ENCODE measurements at regions not wholly inside any gene's neighbourhood (a gene's known extent, or its start where the extent isn't known, plus 50 kb on each side); places are given as distances from the start of the nearest gene placed in this dataset.

GRCh38 chrX:63993936-63994335 is 208.9 kb upstream of the ARHGEF9 start:
- intact Hi-C loops (cut with micrococcal nuclease), result no loop called here
- no peak for ATAC-seq
- DNase-seq, result no peak

DNA sequence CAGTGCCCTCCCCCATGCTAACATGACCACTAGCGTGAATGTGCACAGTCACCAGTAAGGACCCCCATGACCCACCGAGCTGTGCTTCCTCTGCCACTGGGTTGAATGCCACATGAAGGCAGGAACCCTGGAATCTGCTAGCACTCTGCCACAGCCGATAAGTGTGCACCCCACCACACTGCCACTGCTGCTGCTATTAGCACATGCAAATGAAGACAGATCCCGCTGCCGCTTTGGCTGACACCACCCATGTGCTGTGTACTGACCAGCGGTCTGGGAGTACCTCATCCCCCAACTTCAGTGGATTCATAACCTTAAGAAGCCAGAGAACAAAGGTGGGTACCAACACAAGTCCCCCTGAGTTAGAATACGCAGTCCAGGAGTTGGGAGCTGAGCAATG is 200.9 kb upstream of the ARHGEF9 start:
- ATAC-seq (no peak), DNase-seq (no peak)
- intact Hi-C loops (cut with micrococcal nuclease), result no loop called here

DNA sequence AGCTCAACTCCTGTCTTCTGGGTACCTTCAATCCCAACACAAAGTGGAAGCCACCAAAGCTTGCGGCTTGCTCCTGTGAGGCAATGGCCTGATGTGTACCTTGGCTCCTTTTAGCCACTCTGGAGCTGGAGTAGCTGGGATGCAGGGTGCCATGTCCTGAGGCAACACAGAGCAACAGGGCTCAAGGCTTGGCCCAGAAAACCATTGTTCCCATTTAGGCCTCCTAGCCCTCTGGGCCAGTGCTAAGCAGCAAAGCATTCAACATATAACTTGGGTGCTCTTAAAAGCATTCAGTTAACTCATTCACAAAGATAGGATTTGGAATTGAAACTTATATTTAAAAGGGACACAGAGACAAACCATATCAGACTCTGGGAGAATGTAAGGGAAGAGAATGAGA is 194.5 kb upstream of the ARHGEF9 start:
- no peak for DNase-seq
- intact Hi-C loops (cut with micrococcal nuclease), result no loop called here
- ATAC-seq, result no peak

DNA sequence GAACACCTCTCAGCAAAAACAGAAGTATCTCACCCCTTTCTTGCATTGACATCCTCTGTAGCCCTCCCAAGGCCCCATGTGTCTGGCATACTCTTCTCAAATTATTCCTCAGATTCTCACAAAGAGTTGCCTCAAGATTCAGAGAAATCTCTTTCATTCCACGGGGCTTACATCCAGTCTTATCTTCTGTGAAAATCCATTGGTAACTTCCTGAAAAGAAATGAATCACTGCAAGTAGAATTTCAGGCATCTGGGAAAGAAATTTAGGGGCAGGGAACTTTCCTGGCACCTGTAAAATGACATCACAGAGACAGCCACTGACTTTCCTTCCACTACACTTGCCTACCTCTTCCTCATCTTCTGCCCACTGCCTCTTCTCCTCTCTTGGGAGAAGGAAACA is 182.5 kb upstream of the ARHGEF9 start:
- intact Hi-C loops (cut with micrococcal nuclease), result no loop called here

GRCh38 chrX:63963095-63963784 is 178.2 kb upstream of the ARHGEF9 start:
- intact Hi-C loops (cut with micrococcal nuclease), result no loop called here
- ATAC-seq (peak; percentile 52), DNase-seq (peak; percentile 19)

More for the DNA sequence above, 182.5 kb upstream of the ARHGEF9 start:
- ATAC-seq, result no peak
- DNase-seq, result no peak

- peak; percentile 77 for ATAC-seq
Measured at GRCh38 chrX:63961964-63962363, 176.9 kb upstream of the ARHGEF9 start.

DNA sequence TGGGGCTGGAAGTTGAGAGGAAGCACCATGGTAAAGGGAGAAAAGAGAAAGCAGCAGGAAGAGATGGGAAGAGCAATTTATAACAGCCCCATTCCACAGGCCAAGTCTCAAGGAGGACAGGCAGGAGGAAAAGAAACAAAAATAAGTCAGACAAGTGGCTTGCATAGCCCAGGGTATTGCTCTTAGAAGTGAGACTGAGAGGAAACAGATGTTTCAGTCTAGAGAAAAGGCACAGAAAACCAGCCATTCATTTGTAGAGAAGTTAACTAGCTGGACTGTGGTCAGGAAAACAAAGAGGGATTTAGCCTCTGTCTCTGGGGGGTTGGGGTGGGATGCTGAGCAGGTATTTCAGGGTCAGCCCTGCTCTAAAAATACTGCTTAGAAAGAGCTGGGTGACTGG is 175.0 kb upstream of the ARHGEF9 start:
- DNase-seq (no peak), ATAC-seq (no peak)
- intact Hi-C loops (cut with micrococcal nuclease), result no loop called here

More at GRCh38 chrX:63961964-63962363, 176.9 kb upstream of the ARHGEF9 start:
- intact Hi-C loops (cut with micrococcal nuclease), result no loop called here
- no peak for DNase-seq

GRCh38 chrX:63958134-63958865 is 173.3 kb upstream of the ARHGEF9 start:
- ATAC-seq (no peak), DNase-seq (no peak)
- intact Hi-C loops (cut with micrococcal nuclease), result no loop called here

DNA sequence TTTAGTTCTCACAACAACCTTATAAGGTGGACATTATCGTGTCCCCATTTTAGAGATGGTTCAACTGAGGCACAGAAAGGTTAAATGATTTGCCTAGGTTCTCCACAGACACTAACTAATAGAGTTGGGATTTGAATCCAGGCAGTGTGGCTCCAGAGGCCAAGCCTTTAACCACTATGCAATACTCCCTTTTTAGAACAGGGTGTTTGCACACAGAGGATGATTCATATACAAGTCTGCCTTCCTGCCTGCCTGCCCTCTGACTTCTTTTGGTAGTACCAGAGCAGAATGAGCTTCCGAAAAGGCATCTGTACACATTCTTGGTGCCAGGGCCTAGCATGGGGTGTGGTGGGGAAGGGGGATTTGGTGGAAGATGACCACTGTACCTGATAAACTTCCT is 150.8 kb upstream of the ARHGEF9 start:
- no peak for DNase-seq
- intact Hi-C loops (cut with micrococcal nuclease), result no loop called here

DNA sequence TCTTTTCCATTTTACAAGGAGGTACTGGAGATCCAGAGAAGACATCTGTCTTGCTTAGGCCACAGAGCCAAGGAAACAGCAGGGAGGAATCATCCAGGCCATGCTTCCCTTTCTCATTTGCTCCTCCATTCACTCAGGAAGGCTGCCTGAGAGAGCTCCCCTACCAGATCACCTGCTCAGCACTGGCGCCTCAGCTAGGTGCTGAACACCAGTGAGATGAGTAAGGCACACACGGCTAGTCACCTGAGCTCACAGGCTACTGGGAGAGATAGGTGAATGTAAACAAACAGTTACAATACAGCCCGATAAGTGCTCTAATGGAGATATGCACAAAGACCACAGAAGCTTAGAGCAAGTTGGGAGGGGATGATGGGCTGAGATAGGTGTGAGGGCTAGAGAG is 149.8 kb upstream of the ARHGEF9 start:
- ATAC-seq, result no peak
- intact Hi-C loops (cut with micrococcal nuclease), result no loop called here
- DNase-seq, result no peak

More for the DNA sequence above, 150.8 kb upstream of the ARHGEF9 start:
- no peak for ATAC-seq

GRCh38 chrX:63934160-63934559 is 149.1 kb upstream of the ARHGEF9 start:
- no peak for DNase-seq
- intact Hi-C loops (cut with micrococcal nuclease), result no loop called here
- ATAC-seq, result no peak

GRCh38 chrX:63932907-63933306 is 147.9 kb upstream of the ARHGEF9 start:
- DNase-seq (no peak), ATAC-seq (no peak)
- intact Hi-C loops (cut with micrococcal nuclease), result no loop called here

DNA sequence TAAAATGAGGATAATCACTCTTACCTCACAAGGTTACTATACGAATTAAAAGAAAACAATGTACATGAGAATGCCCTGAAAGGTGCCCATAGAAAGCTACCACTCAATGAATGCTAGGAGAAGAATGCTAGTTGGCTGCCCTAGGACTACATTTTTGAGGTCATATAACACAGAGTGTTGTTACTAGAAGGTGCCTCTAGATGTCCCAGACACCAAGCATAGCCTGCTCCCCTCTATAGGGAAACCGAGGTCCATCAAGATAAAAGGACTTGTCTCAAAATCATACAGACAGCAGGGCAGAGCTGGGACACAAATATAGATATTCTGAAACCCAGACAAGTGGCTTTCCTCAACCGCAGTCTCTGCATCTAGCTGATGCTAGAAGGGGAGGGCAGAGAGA is 147.0 kb upstream of the ARHGEF9 start:
- DNase-seq, result no peak
- no peak for ATAC-seq
- intact Hi-C loops (cut with micrococcal nuclease), result no loop called here

- DNase-seq, result no peak
- intact Hi-C loops (cut with micrococcal nuclease), result no loop called here
- ATAC-seq, result no peak
Measured at GRCh38 chrX:63930140-63930539, 145.1 kb upstream of the ARHGEF9 start.

- intact Hi-C loops (cut with micrococcal nuclease), result no loop called here
- no peak for DNase-seq
- ATAC-seq, result no peak
Measured at GRCh38 chrX:63929608-63930007, 144.6 kb upstream of the ARHGEF9 start.

- no peak for DNase-seq
Measured at GRCh38 chrX:63927848-63928247, 142.8 kb upstream of the ARHGEF9 start.

DNA sequence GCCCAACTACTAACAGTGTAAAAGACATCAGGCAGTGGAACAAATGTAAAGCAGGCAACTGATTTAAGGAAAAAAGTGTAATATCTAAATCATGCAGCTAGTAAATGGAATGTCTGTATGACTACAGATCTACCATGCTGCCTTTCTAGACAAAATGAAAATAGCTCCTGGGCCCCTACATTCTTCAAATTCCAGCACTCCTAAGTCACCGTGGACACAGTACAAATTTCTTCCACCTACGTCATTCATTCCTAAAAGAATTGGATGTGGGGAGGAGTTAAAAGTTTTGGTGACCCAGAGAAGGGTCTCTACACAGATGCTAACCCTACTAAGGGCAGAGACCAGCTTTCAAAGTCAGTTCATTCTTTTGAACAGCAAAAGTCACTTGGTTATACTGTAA is 137.2 kb upstream of the ARHGEF9 start:
- DNase-seq (no peak), ATAC-seq (no peak)
- intact Hi-C loops (cut with micrococcal nuclease), result no loop called here

More at GRCh38 chrX:63927848-63928247, 142.8 kb upstream of the ARHGEF9 start:
- ATAC-seq, result no peak
- intact Hi-C loops (cut with micrococcal nuclease), result no loop called here

- intact Hi-C loops (cut with micrococcal nuclease), result no loop called here
- ATAC-seq (no peak), DNase-seq (no peak)
Measured at GRCh38 chrX:63920875-63921274, 135.9 kb upstream of the ARHGEF9 start.

DNA sequence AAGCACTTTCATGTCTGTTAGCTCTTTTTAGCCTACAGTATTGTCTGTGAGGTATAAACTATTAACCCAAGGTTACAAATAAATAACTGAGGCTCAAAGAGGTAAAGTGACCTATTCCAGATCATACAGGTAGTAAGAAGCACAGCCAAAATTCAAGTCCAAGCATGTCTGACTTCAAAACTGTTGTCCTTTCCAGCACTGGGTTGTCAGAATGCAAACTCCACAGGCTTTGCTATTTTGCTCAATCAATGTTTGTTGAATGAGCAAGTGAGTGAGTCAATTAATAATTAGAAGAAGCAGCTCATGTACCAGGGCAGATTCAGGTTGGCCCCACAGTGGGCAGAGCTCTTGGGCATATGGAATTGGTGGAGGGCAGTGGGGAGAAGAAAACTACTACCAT is 134.1 kb upstream of the ARHGEF9 start:
- intact Hi-C loops (cut with micrococcal nuclease), result no loop called here
- no peak for DNase-seq
- no peak for ATAC-seq

- no peak for DNase-seq
- intact Hi-C loops (cut with micrococcal nuclease), result no loop called here
- ATAC-seq, result peak; percentile 65
Measured at GRCh38 chrX:63918611-63919010, 133.6 kb upstream of the ARHGEF9 start.

GRCh38 chrX:63917296-63917695 is 132.3 kb upstream of the ARHGEF9 start:
- intact Hi-C loops (cut with micrococcal nuclease), result no loop called here
- ATAC-seq, result no peak

More at GRCh38 chrX:63917296-63917695, 132.3 kb upstream of the ARHGEF9 start:
- DNase-seq, result no peak

All from left ventricle myocardium superior (tissue), 1 donor.